GM21737 (cell line): ENCODE measurements at regions not wholly inside any gene's neighbourhood (a gene's known extent, or its start where the extent isn't known, plus 50 kb on each side); places are given as distances from the start of the nearest gene placed in this dataset.
"Not testable (repeated sequence)": the region's sequence is repeated elsewhere in the genome, so short reads cannot be mapped to it uniquely, and the experiment has no call there.

Experiments used
- ATAC-seq: cut with Tn5 transposase; IDR thresholded peaks from one replicate; pipeline ENCODE4 v1.9.1; 2021; ENCODE audit warnings: mild to moderate bottlenecking, moderate library complexity; ENCODE audit not compliant: unreplicated experiment

DNA sequence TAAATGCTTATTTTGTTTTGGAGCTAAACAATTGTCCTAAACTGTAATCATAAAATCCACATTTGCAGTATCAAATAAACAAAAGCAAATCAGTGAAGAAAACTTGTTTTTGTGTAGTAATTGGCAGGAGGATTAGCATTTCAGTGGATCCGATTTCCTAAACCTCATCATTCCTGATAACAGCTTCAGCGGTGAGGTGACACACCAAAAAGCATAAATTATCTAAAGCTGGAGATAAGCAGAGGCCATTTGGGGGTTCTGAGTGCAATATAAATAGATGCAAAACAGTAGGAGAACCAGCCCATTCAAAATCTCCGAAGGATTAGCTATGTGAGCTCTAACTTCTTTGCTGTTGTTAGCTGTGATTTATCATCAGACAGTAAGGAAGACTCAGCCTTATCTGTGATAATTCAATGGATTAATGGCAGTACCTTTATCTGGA is 235.8 kb downstream of the EPHA7 start:
- ATAC-seq, result no peak

- ATAC-seq, result no peak
Observed at GRCh38 chr6:93182938-93183479, 236.3 kb downstream of the EPHA7 start.

- ATAC-seq, result no peak
Observed at GRCh38 chr6:93177918-93178317, 241.4 kb downstream of the EPHA7 start.

GRCh38 chr6:93177438-93177837 is 241.9 kb downstream of the EPHA7 start:
- no peak for ATAC-seq

- ATAC-seq, result no peak
Observed at GRCh38 chr6:93176070-93176469, 243.3 kb downstream of the EPHA7 start.

DNA sequence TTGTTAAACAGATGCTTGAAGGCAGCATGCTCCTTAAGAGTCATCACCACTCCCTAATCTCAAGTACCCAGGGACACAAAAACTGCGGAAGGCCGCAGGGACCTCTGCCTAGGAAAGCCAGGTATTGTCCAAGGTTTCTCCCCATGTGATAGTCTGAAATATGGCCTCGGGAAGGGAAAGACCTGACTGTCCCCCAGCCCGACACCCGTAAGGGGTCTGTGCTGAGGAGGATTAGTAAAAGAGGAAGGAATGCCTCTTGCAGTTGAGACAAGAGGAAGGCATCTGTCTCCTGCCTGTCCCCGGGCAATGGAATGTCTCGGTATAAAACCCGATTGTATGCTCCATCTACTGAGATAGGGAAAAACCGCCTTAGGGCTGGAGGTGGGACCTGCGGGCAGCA is 245.8 kb downstream of the EPHA7 start:
- ATAC-seq, result not testable (repeated sequence)

DNA sequence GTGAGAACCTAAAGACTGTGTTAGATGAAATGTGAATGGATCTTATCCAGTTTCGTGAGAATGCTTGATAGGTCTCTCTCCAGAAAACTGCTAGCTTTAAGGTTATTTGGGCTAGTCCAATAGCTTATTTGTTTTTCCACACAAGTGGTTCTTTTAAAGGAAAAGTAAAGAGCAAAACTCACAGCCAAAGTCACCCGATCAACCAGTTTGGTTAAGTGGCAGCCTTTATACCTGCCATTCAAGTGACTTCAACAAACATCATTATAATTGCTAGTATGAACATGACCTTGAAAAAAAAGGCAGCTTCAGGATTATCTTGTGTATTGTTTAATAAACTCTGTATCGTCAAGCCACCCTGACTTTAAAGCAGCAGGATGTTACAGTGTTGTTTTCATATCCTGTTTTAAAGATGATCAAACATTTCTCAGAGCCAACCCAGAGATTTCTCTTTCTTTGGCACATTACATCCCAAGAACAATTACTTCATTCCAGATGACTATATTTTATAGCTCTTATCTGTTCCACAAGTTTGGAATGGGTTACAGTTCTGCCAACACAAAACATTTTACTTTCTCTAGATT is 253.4 kb downstream of the EPHA7 start:
- no peak for ATAC-seq

DNA sequence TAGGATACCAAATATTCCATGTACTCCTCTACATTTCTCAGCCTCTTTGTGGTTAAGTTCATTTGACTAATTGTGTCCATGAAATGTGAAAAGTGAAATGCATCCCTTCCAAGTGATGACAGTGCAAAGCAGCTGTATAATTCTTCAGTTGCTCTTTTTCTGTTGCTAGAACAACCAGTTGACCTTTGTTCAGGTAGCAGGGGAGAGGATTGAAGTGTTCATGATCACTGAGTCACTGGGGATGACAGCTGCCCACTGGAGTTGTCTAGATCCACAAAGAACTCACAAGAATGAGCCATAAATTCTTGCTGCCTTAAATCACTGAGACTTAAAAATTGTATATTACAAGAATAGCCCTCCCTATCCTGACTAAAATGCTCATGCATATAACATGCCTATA is 254.6 kb downstream of the EPHA7 start:
- ATAC-seq, result no peak

DNA sequence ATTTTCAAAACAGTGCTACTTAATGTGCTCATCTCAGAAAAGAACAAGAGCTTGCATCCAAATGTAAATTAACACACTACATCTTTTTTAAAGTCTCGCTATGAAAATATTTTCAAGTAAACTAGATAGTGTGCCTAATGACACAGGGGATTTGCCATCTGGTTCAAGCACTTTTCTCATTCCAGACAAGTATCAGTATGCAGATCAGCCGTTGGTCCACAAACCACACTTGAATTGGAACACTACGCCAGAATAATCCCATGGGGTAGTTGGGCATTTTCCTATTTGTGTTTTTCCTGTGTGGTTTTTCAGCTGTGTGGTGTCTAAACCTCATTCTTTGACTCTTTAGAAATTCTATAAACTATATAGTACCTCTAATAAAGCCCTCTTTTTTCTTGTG is 256.2 kb downstream of the EPHA7 start:
- no peak for ATAC-seq

- no peak for ATAC-seq
Observed at GRCh38 chr6:93139408-93140081, 279.8 kb downstream of the EPHA7 start.

DNA sequence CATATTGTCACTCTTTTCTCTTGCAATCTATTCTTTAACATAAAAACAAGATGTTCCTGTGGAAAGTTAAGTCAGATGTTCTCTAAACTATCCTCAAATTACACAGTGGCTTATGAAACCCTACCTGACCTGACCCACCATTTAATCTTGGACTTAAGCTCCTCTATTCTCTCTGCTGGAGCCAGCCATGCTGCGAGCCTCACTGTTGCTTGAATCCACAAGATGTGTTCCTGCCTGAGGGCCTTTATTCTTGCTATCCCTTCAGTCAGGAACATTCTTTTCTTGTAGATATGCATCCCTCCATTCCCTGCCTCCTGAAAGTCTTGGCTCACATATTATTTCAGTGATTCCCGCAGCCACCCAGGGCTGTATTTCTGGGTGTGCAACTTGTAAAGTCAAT is 283.2 kb downstream of the EPHA7 start:
- no peak for ATAC-seq

- no peak for ATAC-seq
Observed at GRCh38 chr6:93124006-93124632, 295.2 kb downstream of the EPHA7 start.

DNA sequence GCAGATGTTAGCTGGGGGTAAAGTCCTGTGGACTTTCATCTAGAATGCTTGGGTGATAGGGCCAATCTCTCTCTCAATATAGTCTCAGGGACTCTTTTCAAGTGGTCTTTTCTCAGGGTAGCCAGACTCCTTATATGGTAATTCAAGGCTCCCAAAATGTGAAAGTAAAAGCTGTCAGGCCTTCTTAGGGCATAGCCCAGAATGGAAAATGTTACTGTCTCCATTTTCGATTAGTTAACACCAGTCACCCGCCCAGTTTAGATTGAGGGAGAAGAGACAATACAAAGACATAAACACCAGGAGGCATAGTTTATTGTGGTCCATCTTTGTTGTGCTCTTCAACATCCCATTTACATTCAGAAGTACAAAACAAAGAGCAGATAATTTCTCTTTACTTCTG is 295.8 kb downstream of the EPHA7 start:
- no peak for ATAC-seq

DNA sequence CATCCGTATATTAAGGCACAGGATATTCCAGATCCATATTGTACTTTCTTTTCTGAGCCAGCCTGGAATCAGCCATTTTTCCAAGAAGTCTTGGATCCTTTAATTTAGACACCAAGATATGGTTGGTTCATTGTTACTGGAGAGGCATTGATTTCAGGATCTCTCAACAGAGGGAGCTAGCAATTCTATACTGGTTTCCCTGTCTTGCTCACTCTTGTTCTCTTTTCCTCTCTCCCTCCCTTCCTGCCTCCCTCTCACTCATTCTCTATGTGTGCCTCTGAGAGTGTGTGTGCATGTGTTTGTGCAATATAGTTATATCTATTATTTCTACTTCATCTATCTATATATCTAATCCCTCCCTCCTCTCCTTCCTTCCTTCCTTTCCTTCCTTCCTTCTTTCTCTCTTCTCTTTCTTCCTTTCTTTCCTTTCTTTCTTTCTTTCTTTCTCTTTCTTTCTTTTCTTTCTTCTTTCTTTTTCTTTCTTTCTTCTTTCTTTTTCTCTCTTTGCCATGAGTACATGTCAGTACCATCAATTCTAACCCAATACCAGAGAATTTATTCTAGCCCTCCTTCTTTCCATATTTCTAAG is 299.1 kb downstream of the EPHA7 start:
- ATAC-seq, result no peak

DNA sequence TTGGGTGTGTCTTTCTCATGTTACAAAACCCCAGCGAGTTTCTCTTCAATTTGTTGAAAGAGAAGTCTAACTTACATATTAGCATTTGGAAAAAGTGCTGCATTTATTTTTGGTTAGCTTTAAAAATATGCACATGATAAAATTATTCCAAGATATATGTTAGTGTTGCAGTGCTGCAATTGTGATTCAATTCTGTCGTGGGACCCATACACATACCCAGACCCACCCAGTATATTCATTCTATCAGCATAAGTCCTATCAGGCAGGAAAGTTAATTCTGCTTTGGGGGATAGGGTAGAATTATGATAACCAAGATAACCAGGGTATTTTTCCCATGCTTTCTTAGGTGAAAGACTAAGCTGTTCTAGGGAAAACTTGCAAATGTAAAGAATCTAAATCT is 313.5 kb downstream of the EPHA7 start:
- ATAC-seq, result no peak

- no peak for ATAC-seq
Observed at GRCh38 chr6:93105017-93105416, 314.3 kb downstream of the EPHA7 start.

DNA sequence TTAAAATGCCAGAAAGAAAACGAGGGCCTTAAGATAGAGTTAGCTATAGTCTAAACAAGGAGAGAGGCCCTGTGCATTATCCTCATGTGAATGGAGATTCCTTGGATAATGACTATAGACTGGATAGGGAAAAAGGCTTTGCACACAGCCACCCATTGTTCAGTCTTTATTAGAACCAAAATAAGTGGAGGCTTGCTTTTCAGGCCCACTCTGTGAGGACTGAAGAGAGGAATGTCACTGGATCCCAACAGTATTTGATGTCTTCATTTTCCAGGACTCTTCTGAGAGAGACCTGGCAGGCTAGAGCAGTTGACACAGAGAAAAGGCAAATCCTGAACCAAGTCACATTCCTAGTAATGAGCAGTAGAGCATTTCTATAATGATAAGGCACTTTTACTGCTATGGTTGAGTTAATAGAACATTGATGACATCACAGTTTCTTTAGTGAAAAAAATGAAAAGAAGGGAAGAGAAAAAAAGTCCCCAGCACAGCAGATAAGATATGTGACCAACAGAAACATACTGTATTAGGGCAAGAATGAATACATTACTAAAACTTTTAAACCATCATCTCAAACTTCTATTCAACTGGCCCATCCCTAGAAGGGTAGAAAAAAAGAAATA is 315.1 kb downstream of the EPHA7 start:
- no peak for ATAC-seq

- ATAC-seq, result no peak
Observed at GRCh38 chr6:93088621-93089501, 330.5 kb downstream of the EPHA7 start.

GRCh38 chr6:93087606-93088005 is 331.8 kb downstream of the EPHA7 start:
- ATAC-seq, result no peak

DNA sequence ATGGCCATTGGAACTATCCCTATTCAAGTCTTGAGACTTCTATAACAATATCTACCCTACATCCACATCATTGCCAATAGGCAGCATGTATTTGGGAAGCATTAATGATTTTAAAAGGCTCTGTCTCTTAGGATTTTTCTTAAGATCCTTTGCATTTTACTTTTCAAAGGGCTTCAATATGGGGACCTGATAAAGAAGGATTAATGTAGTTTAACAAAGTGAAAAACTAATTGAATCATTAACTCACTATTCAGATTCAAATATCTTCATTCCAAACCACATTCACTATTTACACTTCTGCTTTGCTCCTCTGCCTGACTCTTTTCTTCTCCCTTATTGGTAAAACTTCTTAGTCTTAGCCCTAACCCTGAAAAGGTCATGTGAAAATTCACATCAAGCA is 333.0 kb downstream of the EPHA7 start:
- ATAC-seq, result no peak
